ENCODE measurements at regions not wholly inside any gene's neighbourhood (a gene's known extent, or its start where the extent isn't known, plus 50 kb on each side); places are given as distances from the start of the nearest gene placed in this dataset.

DNA sequence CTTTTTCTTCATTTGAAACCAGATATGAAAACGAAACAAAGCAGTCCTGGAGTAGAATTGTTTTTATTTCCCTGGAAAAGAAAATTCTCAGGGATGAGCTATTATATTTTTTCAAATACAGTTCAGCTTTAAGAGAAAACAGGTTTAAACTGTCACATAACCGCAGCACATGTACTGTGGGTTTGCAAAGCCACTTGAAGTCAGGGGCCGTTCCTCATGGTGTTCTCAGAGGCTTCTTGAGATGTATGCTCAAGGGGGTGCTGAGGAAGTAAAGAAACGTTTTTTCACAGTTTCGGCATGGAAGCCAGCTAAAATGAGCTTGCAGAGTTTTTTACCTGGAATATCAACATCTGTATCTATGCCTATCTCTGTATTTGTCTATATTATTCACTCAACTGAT, 225.3 kb downstream of the MC4R start:
- no peak overlapping the region for H3K4me2 ChIP-seq (ENCODE audit: low read length, poor library complexity, severe bottlenecking)
- no peak overlapping the region for H3K9ac ChIP-seq (ENCODE audit: low read length)
- peak; percentile 5 for DNase-seq
- H4K91ac ChIP-seq (ENCODE audit: low read length): no peak overlapping the region
- peaks cover 0 to 7% of the 10 kb centered on the region in 2 experiments for H3K27me3 ChIP-seq (ENCODE audit: control insufficient read depth in 1 of 2, insufficient read depth in 1 of 2, low read length in 2 of 2)
- H3K4ac ChIP-seq (ENCODE audit: low read depth in 1 of 2, low read length in 2 of 2): no peak overlapping the region
- no peak overlapping the region for H2BK120ac ChIP-seq (ENCODE audit: low read depth, low read length)
- no peaks in the 10 kb centered on the region for H3K79me1 ChIP-seq (replicated peaks; ENCODE audit: low read length, poor library complexity, severe bottlenecking)
- H2AFZ ChIP-seq (ENCODE audit: low read depth, low read length): no peak overlapping the region
- no peak overlapping the region for H3K18ac ChIP-seq (ENCODE audit: low read depth in 1 of 2, low read length in 2 of 2)
- no peak overlapping the region for H2AK5ac ChIP-seq (ENCODE audit: low read length, severe bottlenecking)
- no peak overlapping the region for H2BK15ac ChIP-seq (ENCODE audit: low read depth, poor library complexity, severe bottlenecking)
- H3K4me1 ChIP-seq (ENCODE audit: control insufficient read depth, insufficient read depth, low read depth, low read length): no peaks in the 10 kb centered on the region
- no peak overlapping the region for H2BK5ac ChIP-seq (ENCODE audit: low read depth, low read length, poor library complexity, severe bottlenecking)
- no peak overlapping the region for H3K4me3 ChIP-seq (ENCODE audit: insufficient read depth in 1 of 2, low read depth in 1 of 2, low read length in 2 of 2)
- no peak overlapping the region for H2BK12ac ChIP-seq (ENCODE audit: low read length in 2 of 2)
- H3K36me3 ChIP-seq (ENCODE audit: control insufficient read depth in 1 of 2, insufficient read depth in 2 of 2, low read depth in 1 of 2, low read length in 2 of 2): no peaks in the 10 kb centered on the region
- no peaks in the 10 kb centered on the region for H3K9me3 ChIP-seq (ENCODE audit: control insufficient read depth, low read length)
- H3K27ac ChIP-seq (ENCODE audit: low read length, poor library complexity, severe bottlenecking): no peak overlapping the region
- H3K23ac ChIP-seq (ENCODE audit: low read length in 2 of 2): no peak overlapping the region
- 80% methylated on average over 2 of the region's 5 CpGs for WGBS
- H3K14ac ChIP-seq (ENCODE audit: low read length in 2 of 2): no peak overlapping the region
- H4K8ac ChIP-seq (ENCODE audit: low read length): no peak overlapping the region

DNA sequence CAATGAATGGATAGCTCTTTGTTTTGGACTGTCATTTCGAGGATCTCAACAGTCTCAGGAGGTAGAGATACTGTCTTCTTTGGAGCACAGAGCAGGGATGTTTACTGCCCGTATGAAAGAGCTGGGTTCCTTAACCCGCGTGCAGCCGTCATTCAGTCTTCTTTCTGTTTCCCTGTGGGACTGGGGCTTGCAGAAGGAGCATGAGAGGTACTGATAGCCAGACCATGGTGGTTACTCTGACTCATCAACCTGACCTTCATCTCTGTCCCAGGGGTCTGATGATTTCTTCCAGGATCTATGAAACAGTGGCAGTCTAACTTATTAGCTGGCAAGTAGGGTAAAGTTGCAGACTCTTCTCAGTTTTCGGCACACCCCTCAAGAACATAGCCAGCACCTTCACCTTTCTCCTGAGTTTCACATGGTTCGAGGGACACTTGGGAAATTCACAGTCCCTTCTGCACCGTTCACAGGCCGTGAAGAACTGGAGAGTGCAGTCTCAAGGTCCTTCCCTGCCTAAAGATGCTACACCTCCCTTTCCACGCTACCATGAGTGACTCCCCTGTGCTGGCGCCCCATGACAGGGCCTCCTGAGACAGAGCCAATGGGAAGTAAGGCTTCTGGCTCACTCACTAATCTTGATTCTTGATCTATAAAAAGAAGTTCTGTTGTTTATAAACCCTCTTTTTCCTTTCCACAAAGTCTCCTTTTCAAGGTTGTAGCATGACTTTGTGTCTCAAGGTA, 226.2 kb downstream of the MC4R start:
- Histone ChIP-seq H3K27me3 (ENCODE audit: control insufficient read depth in 1 of 2, insufficient read depth in 1 of 2, low read length in 2 of 2) (peaks cover 0 to 7% of the 10 kb centered on the region in 2 experiments), H3K9ac (ENCODE audit: low read length) (no peak overlapping the region), H3K27ac (ENCODE audit: low read length, poor library complexity, severe bottlenecking) (no peak overlapping the region), H3K9me3 (ENCODE audit: control insufficient read depth, low read length) (no peaks in the 10 kb centered on the region), H3K36me3 (ENCODE audit: control insufficient read depth in 1 of 2, insufficient read depth in 2 of 2, low read depth in 1 of 2, low read length in 2 of 2) (no peaks in the 10 kb centered on the region), H4K8ac (ENCODE audit: low read length) (no peak overlapping the region), H3K23ac (ENCODE audit: low read length in 2 of 2) (no peak overlapping the region), H3K4me1 (ENCODE audit: control insufficient read depth, insufficient read depth, low read depth, low read length) (no peaks in the 10 kb centered on the region), H2BK5ac (ENCODE audit: low read depth, low read length, poor library complexity, severe bottlenecking) (no peak overlapping the region), H3K4me2 (ENCODE audit: low read length, poor library complexity, severe bottlenecking) (no peak overlapping the region), H3K14ac (ENCODE audit: low read length in 2 of 2) (no peak overlapping the region), H3K18ac (ENCODE audit: low read depth in 1 of 2, low read length in 2 of 2) (peak overlapping the region in 1 of 2 experiments; percentile 61), H4K91ac (ENCODE audit: low read length) (no peak overlapping the region), H3K4ac (ENCODE audit: low read depth in 1 of 2, low read length in 2 of 2) (no peak overlapping the region), H2BK12ac (ENCODE audit: low read length in 2 of 2) (no peak overlapping the region), H2BK15ac (ENCODE audit: low read depth, poor library complexity, severe bottlenecking) (no peak overlapping the region), H3K4me3 (ENCODE audit: insufficient read depth in 1 of 2, low read depth in 1 of 2, low read length in 2 of 2) (no peak overlapping the region), H2BK120ac (ENCODE audit: low read depth, low read length) (no peak overlapping the region), H3K79me1 (replicated peaks; ENCODE audit: low read length, poor library complexity, severe bottlenecking) (no peaks in the 10 kb centered on the region), H2AFZ (ENCODE audit: low read depth, low read length) (no peak overlapping the region), H2AK5ac (ENCODE audit: low read length, severe bottlenecking) (no peak overlapping the region)
- peak; percentile 22 for DNase-seq
- 82% methylated on average over 11 of the region's 11 CpGs for WGBS

DNA sequence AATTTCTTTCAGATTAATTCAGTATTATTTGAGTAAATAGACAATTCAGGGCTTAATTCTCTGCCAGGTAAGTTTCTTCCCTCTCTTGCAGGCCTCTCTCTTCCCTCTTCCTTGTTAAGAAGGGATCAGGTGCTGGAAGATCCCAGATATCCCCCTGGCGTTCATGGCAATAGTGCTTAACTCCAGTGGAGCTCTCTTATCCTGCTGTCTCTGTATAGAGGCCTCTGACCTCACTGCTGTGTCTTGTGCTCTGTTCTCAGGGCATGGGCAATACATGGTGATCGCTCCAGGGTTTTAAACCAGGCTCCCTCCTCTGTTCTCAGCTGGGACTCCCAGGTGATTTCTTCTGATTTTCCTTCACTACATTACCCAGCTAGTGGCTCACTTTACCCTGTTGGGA, 226.8 kb downstream of the MC4R start:
- H2BK15ac ChIP-seq (ENCODE audit: low read depth, poor library complexity, severe bottlenecking): no peak overlapping the region
- H3K36me3 ChIP-seq (ENCODE audit: control insufficient read depth in 1 of 2, insufficient read depth in 2 of 2, low read depth in 1 of 2, low read length in 2 of 2): no peaks in the 10 kb centered on the region
- H4K8ac ChIP-seq (ENCODE audit: low read length): no peak overlapping the region
- no peak overlapping the region for H3K14ac ChIP-seq (ENCODE audit: low read length in 2 of 2)
- H2AK5ac ChIP-seq (ENCODE audit: low read length, severe bottlenecking): no peak overlapping the region
- H3K18ac ChIP-seq (ENCODE audit: low read depth in 1 of 2, low read length in 2 of 2): no peak overlapping the region
- H2BK120ac ChIP-seq (ENCODE audit: low read depth, low read length): no peak overlapping the region
- no peak overlapping the region for H3K4me3 ChIP-seq (ENCODE audit: insufficient read depth in 1 of 2, low read depth in 1 of 2, low read length in 2 of 2)
- no peak overlapping the region for H3K23ac ChIP-seq (ENCODE audit: low read length in 2 of 2)
- no peak overlapping the region for H2AFZ ChIP-seq (ENCODE audit: low read depth, low read length)
- no peak overlapping the region for H3K4me2 ChIP-seq (ENCODE audit: low read length, poor library complexity, severe bottlenecking)
- no peak overlapping the region for H4K91ac ChIP-seq (ENCODE audit: low read length)
- no peak overlapping the region for H3K27ac ChIP-seq (ENCODE audit: low read length, poor library complexity, severe bottlenecking)
- H2BK5ac ChIP-seq (ENCODE audit: low read depth, low read length, poor library complexity, severe bottlenecking): no peak overlapping the region
- H3K4me1 ChIP-seq (ENCODE audit: control insufficient read depth, insufficient read depth, low read depth, low read length): no peaks in the 10 kb centered on the region
- 87% methylated on average over 2 of the region's 2 CpGs for WGBS
- no peaks in the 10 kb centered on the region for H3K79me1 ChIP-seq (replicated peaks; ENCODE audit: low read length, poor library complexity, severe bottlenecking)
- no peak overlapping the region for H3K9ac ChIP-seq (ENCODE audit: low read length)
- H3K4ac ChIP-seq (ENCODE audit: low read depth in 1 of 2, low read length in 2 of 2): no peak overlapping the region
- DNase-seq: no peak
- no peaks in the 10 kb centered on the region for H3K9me3 ChIP-seq (ENCODE audit: control insufficient read depth, low read length)
- H3K27me3 ChIP-seq (ENCODE audit: control insufficient read depth in 1 of 2, insufficient read depth in 1 of 2, low read length in 2 of 2): peaks cover 0 to 7% of the 10 kb centered on the region in 2 experiments
- H2BK12ac ChIP-seq (ENCODE audit: low read length in 2 of 2): no peak overlapping the region

DNA sequence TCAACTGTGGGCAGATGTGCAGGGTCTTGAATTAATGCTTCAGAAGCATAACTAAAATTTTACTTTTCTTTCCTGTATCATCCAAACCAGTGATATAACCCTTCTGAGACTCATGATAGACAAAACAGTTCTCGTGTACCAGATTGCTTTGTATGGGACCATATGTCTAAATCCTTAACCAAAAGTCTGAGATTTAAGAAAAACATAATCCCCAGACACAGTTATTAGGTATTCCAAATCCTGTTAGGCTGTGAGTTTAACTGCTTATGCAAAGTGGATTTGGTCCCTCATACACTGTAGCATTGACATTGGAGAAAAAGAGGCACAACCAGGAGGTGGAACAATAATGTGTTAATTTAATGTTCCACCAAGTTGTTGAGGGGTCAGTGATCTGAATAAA, 235.0 kb downstream of the PMAIP1 start:
- Histone ChIP-seq H3K18ac (ENCODE audit: low read depth in 1 of 2, low read length in 2 of 2) (no peak overlapping the region), H3K9ac (ENCODE audit: low read length) (no peak overlapping the region), H3K14ac (ENCODE audit: low read length in 2 of 2) (no peak overlapping the region), H3K79me1 (replicated peaks; ENCODE audit: low read length, poor library complexity, severe bottlenecking) (no peaks in the 10 kb centered on the region), H4K8ac (ENCODE audit: low read length) (no peak overlapping the region), H2BK12ac (ENCODE audit: low read length in 2 of 2) (no peak overlapping the region), H3K27ac (ENCODE audit: low read length, poor library complexity, severe bottlenecking) (no peak overlapping the region), H3K4me3 (ENCODE audit: insufficient read depth in 1 of 2, low read depth in 1 of 2, low read length in 2 of 2) (peak overlapping the region in 1 of 2 experiments; percentile 24), H2AFZ (ENCODE audit: low read depth, low read length) (no peak overlapping the region), H3K4me1 (ENCODE audit: control insufficient read depth, insufficient read depth, low read depth, low read length) (no peaks in the 10 kb centered on the region), H3K9me3 (ENCODE audit: control insufficient read depth, low read length) (peaks cover 38% of the 10 kb centered on the region), H2BK120ac (ENCODE audit: low read depth, low read length) (no peak overlapping the region), H2BK5ac (ENCODE audit: low read depth, low read length, poor library complexity, severe bottlenecking) (no peak overlapping the region), H3K27me3 (ENCODE audit: control insufficient read depth in 1 of 2, insufficient read depth in 1 of 2, low read length in 2 of 2) (no peaks in the 10 kb centered on the region), H2AK5ac (ENCODE audit: low read length, severe bottlenecking) (no peak overlapping the region), H3K36me3 (ENCODE audit: control insufficient read depth in 1 of 2, insufficient read depth in 2 of 2, low read depth in 1 of 2, low read length in 2 of 2) (no peaks in the 10 kb centered on the region), H3K23ac (ENCODE audit: low read length in 2 of 2) (no peak overlapping the region), H3K4me2 (ENCODE audit: low read length, poor library complexity, severe bottlenecking) (no peak overlapping the region), H2BK15ac (ENCODE audit: low read depth, poor library complexity, severe bottlenecking) (no peak overlapping the region), H4K91ac (ENCODE audit: low read length) (no peak overlapping the region), H3K4ac (ENCODE audit: low read depth in 1 of 2, low read length in 2 of 2) (no peak overlapping the region)
- WGBS: 71% methylated on average over 1 of the region's 1 CpG
- no peak for DNase-seq

Measured in mesenchymal stem cell (in vitro differentiated cells and primary cell).